GM12891 (cell line): ENCODE measurements at regions not wholly inside any gene's neighbourhood (a gene's known extent, or its start where the extent isn't known, plus 50 kb on each side); places are given as distances from the start of the nearest gene placed in this dataset.

Source experiments
- POLR2A ChIP-seq: IDR thresholded peaks from 2 replicates; pipeline ENCODE4 v1.6.1; 2011; ENCODE audit warnings: low read depth, low read length, control low read depth
- POLR2AphosphoS5 ChIP-seq: IDR thresholded peaks from 2 replicates; pipeline ENCODE4 v1.6.1; 2011; ENCODE audit warnings: low read depth, low read length, control low read depth
- SPI1 ChIP-seq: IDR thresholded peaks from 2 replicates; pipeline ENCODE4 v1.6.1; 2011; ENCODE audit warnings: low read depth, low read length, control low read depth
- TAF1 ChIP-seq: IDR thresholded peaks from 2 replicates; pipeline ENCODE4 v1.6.1; 2011; ENCODE audit warnings: low read depth, low read length, control low read depth

DNA sequence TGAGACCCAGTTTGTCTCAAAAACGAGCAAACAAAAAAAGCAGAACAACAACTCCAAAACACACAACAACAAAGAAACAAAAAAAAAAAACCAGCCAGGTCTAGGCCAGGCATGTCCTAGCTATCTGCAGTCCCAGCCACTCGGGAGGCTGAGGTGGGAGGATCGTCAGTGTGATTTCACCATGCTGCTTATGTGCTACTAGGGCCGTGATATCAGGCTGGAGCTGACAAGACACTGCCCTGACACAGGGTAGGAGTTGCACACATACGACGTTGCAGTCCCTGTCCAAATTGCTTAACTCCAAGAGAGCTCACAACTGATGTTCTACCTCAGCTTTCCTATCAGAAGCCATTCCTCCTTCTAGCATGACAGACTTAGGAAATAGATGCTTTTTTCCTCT lies 204.9 kb downstream of the AASDH start:
- TF ChIP-seq TAF1 (no peak), POLR2A (no peak), POLR2AphosphoS5 (no peak), SPI1 (no peak)
